Medulla oblongata (tissue), 1 donor: ENCODE measurements at regions not wholly inside any gene's neighbourhood (a gene's known extent, or its start where the extent isn't known, plus 50 kb on each side); places are given as distances from the start of the nearest gene placed in this dataset.
"Not testable (repeated sequence)": the region's sequence is repeated elsewhere in the genome, so short reads cannot be mapped to it uniquely, and the experiment has no call there.

ENCODE experiments used
- DNase-seq: peaks from one replicate; pipeline ENCODE4 v3.0.0-alpha.2; 2015; ENCODE audit errors: extremely low spot score

DNA sequence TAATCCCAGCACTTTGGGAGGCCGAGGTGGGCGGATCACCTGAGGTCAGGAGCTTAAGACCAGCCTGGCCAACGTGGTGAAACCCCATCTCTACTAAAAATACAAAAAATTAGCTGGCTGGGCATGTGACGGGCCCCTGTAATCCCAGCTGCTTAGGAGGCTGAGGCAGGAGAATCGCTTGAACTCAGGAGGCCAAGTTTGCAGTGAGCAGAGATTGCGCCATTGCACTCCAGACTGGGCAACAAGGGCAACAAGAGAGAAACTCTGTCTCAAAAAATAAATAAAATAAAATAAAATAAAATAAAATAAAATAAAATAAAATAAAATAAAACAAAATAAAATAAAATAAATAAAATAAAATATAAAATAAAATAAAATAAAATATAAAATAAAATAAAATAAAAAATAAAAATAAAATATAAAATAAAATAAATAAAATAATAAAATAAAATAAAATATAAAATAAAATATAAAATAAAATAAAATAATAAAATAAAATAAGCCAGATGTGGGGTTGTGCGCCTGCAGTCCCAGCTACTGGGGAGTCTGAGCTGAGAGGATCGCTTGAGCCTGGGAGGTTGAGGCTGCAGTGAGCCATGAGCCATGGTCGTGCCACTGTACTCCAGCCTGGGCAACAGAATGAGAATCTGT, 49.8 kb upstream of the ITGB1 start:
- not testable (repeated sequence) for DNase-seq
